CD8-positive, alpha-beta memory T cell (primary cell): ENCODE measurements at regions not wholly inside any gene's neighbourhood (a gene's known extent, or its start where the extent isn't known, plus 50 kb on each side); places are given as distances from the start of the nearest gene placed in this dataset.

Experiments used
- CTCF ChIA-PET: fragments of 350-600 bp; sonication (Branson Sonifier 250); formaldehyde crosslinking; loops from one replicate; lab custom pipeline; 2021; ENCODE audit warnings: antibody characterized with exemption; lab: Charles Lee
- POLR2A ChIA-PET: fragments of 350-600 bp; sonication (Branson Sonifier 250); formaldehyde crosslinking; loops from one replicate; lab custom pipeline; 2021; ENCODE audit warnings: antibody characterized with exemption; lab: Charles Lee
- DNase-seq, 5 donors: peaks; one replicate each; pipeline versions ENCODE4 v3.0.0 to v3.0.0-alpha.2; 2020 to 2022; ENCODE audit warnings: mixed read lengths in 1 of 5
- H3K27ac ChIP-seq: one replicate; pipeline ENCODE4 v1.7.0; 2013; ENCODE audit warnings: low read depth, mild to moderate bottlenecking, low read length, moderate library complexity
- H3K27me3 ChIP-seq: 2 replicates; pipeline ENCODE4 v1.7.0; 2013; ENCODE audit warnings: low read length, mild to moderate bottlenecking; ENCODE audit not compliant: insufficient read depth, poor library complexity, severe bottlenecking
- H3K36me3 ChIP-seq: 2 replicates; pipeline ENCODE4 v1.7.0; 2013; ENCODE audit warnings: mild to moderate bottlenecking, low read length, moderate library complexity; ENCODE audit not compliant: insufficient read depth
- H3K4me1 ChIP-seq: 2 replicates; pipeline ENCODE4 v1.7.0; 2013; ENCODE audit warnings: mild to moderate bottlenecking, low read length, moderate library complexity; ENCODE audit not compliant: insufficient read depth
- H3K4me3 ChIP-seq: 2 replicates; pipeline ENCODE4 v1.7.0; 2013; ENCODE audit warnings: mild to moderate bottlenecking, low read length
- H3K9me3 ChIP-seq: 2 replicates; pipeline ENCODE4 v1.7.0; 2013; ENCODE audit warnings: mild to moderate bottlenecking, low read length
- H3K27ac Mint-ChIP-seq, 8 donors: one replicate each; pipeline ENCODE4 v1.8.0; 2020 to 2021; ENCODE audit warnings: mixed read lengths in 8 of 8, mild to moderate bottlenecking in 6 of 8, inconsistent platforms in 3 of 8, moderate library complexity in 3 of 8
- H3K27me3 Mint-ChIP-seq, 2 donors: one replicate each; pipeline ENCODE4 v1.8.0; 2020 to 2021; ENCODE audit warnings: mixed read lengths in 2 of 2, mild to moderate bottlenecking in 1 of 2, moderate library complexity in 1 of 2
- H3K36me3 Mint-ChIP-seq, 3 donors: one replicate each; pipeline ENCODE4 v1.8.0; 2020 to 2021; ENCODE audit warnings: mixed read lengths in 3 of 3, inconsistent platforms in 1 of 3, mild to moderate bottlenecking in 1 of 3
- H3K4me1 Mint-ChIP-seq, 3 donors: one replicate each; pipeline ENCODE4 v1.8.0; 2020 to 2021; ENCODE audit warnings: mixed read lengths in 3 of 3, inconsistent platforms in 1 of 3, mild to moderate bottlenecking in 1 of 3
- H3K4me3 Mint-ChIP-seq, 7 donors: one replicate each; pipeline ENCODE4 v1.8.0; 2020 to 2021; ENCODE audit warnings: mixed read lengths in 7 of 7, mild to moderate bottlenecking in 6 of 7, moderate library complexity in 4 of 7, inconsistent platforms in 2 of 7
- H3K9me3 Mint-ChIP-seq, 5 donors: one replicate each; pipeline ENCODE4 v1.8.0; 2020 to 2022; ENCODE audit warnings: mixed read lengths in 5 of 5, mild to moderate bottlenecking in 3 of 5, moderate library complexity in 2 of 5, inconsistent platforms in 1 of 5

DNA sequence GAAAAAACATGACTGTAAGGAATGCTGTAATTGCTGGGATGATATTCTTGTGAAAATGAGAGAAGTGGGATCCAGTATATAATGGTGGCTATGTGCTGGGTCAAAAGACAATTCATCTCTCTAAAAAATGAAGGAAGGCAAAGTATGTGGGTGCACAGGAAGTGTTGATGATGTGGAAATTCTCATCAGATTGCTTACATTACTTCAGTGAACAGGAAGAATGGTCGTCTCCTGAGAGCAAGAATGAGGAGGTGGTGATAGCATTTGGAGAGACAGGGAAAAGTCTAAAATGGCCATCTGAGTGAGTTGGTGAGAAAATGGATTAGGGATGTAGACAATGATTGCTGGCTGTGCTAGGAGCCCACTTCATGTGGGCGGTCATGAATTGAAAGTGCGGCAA lies 253.5 kb upstream of the NREP start:
- Histone ChIP-seq H3K27me3 (no peaks in the 10 kb centered on the region), H3K9me3 (no peaks in the 10 kb centered on the region), H3K4me3 (no peak overlapping the region), H3K4me1 (no peaks in the 10 kb centered on the region), H3K27ac (no peak overlapping the region), H3K36me3 (no peaks in the 10 kb centered on the region)
- Mint-ChIP-seq H3K4me1 (no peaks in the 10 kb centered on the region), H3K36me3 (no peaks in the 10 kb centered on the region), H3K9me3 (no peaks in the 10 kb centered on the region), H3K4me3 (no peak overlapping the region), H3K27me3 (peaks cover 0 to 2% of the 10 kb centered on the region in 2 donors), H3K27ac (no peak overlapping the region)
- CTCF ChIA-PET = no interaction called here
- POLR2A ChIA-PET = no interaction called here
- DNase-seq = no peak

DNA sequence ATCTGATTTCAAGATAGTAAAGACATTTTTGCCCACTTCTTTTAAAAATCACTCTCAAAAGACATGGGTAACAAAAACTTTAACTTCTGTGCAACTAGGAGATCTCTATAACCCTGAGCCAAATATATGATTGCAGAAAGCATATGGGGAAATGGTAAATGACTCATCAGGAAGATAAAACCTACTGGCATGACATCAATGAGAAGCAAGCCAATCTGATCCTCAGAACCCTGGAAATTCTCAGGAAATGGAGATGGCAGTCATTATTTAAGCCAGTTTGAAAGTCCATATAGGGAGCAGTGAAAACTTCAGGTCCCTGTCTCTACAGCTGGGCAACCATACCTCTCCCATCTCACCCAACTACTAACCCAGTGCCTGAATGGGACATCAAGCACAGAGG lies 249.7 kb upstream of the NREP start:
- no peaks in the 10 kb centered on the region for H3K9me3 Mint-ChIP-seq

GRCh38 chr5:112005623-112005930 lies 248.6 kb upstream of the NREP start:
- Mint-ChIP-seq H3K4me1 (no peaks in the 10 kb centered on the region), H3K27me3 (peaks cover 0 to 2% of the 10 kb centered on the region in 2 donors), H3K36me3 (no peaks in the 10 kb centered on the region), H3K9me3 (no peaks in the 10 kb centered on the region), H3K27ac (no peak overlapping the region), H3K4me3 (no peak overlapping the region)
- CTCF ChIA-PET = no interaction called here
- no peak for DNase-seq
- Histone ChIP-seq H3K27me3 (no peaks in the 10 kb centered on the region), H3K9me3 (no peaks in the 10 kb centered on the region), H3K27ac (no peak overlapping the region), H3K4me1 (no peaks in the 10 kb centered on the region), H3K36me3 (no peaks in the 10 kb centered on the region), H3K4me3 (no peak overlapping the region)
- POLR2A ChIA-PET = no interaction called here

More for the DNA sequence above, 249.7 kb upstream of the NREP start:
- H3K27ac ChIP-seq = no peak overlapping the region
- Mint-ChIP-seq H3K27me3 (peaks cover 0 to 2% of the 10 kb centered on the region in 2 donors), H3K4me1 (no peaks in the 10 kb centered on the region), H3K36me3 (no peaks in the 10 kb centered on the region), H3K4me3 (no peak overlapping the region), H3K27ac (no peak overlapping the region)
- CTCF ChIA-PET = no interaction called here
- H3K4me1 ChIP-seq = no peaks in the 10 kb centered on the region
- no peak for DNase-seq
- no peaks in the 10 kb centered on the region for H3K27me3 ChIP-seq
- H3K36me3 ChIP-seq = no peaks in the 10 kb centered on the region
- no peak overlapping the region for H3K4me3 ChIP-seq
- POLR2A ChIA-PET = no interaction called here
- H3K9me3 ChIP-seq = no peaks in the 10 kb centered on the region

- no peaks in the 10 kb centered on the region for H3K4me1 ChIP-seq
- POLR2A ChIA-PET = no interaction called here
- no peaks in the 10 kb centered on the region for H3K36me3 Mint-ChIP-seq
- no peaks in the 10 kb centered on the region for H3K4me1 Mint-ChIP-seq
- H3K27me3 ChIP-seq = no peaks in the 10 kb centered on the region
- H3K9me3 Mint-ChIP-seq = no peaks in the 10 kb centered on the region
- no peak for DNase-seq
- H3K36me3 ChIP-seq = no peaks in the 10 kb centered on the region
- no peaks in the 10 kb centered on the region for H3K9me3 ChIP-seq
- H3K4me3 Mint-ChIP-seq = no peak overlapping the region
- no peak overlapping the region for H3K27ac Mint-ChIP-seq
- no peak overlapping the region for H3K4me3 ChIP-seq
- H3K27me3 Mint-ChIP-seq = no peaks in the 10 kb centered on the region
- CTCF ChIA-PET = no interaction called here
- H3K27ac ChIP-seq = no peak overlapping the region
Observed at GRCh38 chr5:112004867-112005622, 248.1 kb upstream of the NREP start.

DNA sequence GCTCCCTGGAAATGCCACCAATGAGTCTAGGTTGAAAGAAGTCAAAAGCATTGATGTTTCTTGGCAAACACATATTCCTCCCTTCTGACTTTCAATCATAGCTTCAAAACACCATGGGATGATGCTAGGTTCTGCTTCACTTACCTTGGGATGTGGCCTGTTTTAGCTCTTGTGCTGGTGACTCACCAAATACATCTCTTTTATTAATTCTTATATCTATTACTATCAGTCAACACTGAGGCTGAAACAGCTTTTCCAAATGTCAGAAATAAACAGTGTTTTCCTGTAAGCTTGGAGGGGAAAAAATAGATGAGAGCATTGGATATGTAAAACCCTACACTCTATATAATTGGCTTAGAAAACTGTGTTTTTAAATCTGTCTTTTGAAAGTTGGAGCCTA lies 245.4 kb upstream of the NREP start:
- H3K4me1 Mint-ChIP-seq = no peaks in the 10 kb centered on the region
- H3K4me3 Mint-ChIP-seq = no peak overlapping the region
- no peaks in the 10 kb centered on the region for H3K9me3 ChIP-seq
- H3K36me3 ChIP-seq = no peaks in the 10 kb centered on the region
- no peaks in the 10 kb centered on the region for H3K9me3 Mint-ChIP-seq
- DNase-seq = no peak
- peaks cover 0 to 4% of the 10 kb centered on the region in 2 donors for H3K27me3 Mint-ChIP-seq
- POLR2A ChIA-PET = no interaction called here
- H3K27me3 ChIP-seq = no peaks in the 10 kb centered on the region
- no peaks in the 10 kb centered on the region for H3K4me1 ChIP-seq
- H3K27ac Mint-ChIP-seq = no peak overlapping the region
- no peak overlapping the region for H3K4me3 ChIP-seq
- H3K36me3 Mint-ChIP-seq = no peaks in the 10 kb centered on the region
- H3K27ac ChIP-seq = no peak overlapping the region
- CTCF ChIA-PET = no interaction called here

- Mint-ChIP-seq H3K4me3 (no peak overlapping the region), H3K9me3 (no peaks in the 10 kb centered on the region), H3K27me3 (peaks cover 0 to 6% of the 10 kb centered on the region in 2 donors), H3K36me3 (no peaks in the 10 kb centered on the region), H3K4me1 (no peaks in the 10 kb centered on the region), H3K27ac (no peak overlapping the region)
- H3K4me3 ChIP-seq = no peak overlapping the region
- no peak overlapping the region for H3K27ac ChIP-seq
- ChIA-PET POLR2A (no interaction called here), CTCF (no interaction called here)
- no peaks in the 10 kb centered on the region for H3K36me3 ChIP-seq
- H3K4me1 ChIP-seq = no peaks in the 10 kb centered on the region
- no peaks in the 10 kb centered on the region for H3K27me3 ChIP-seq
- no peak for DNase-seq
- H3K9me3 ChIP-seq = no peaks in the 10 kb centered on the region
Observed at GRCh38 chr5:111999286-111999685, 242.3 kb upstream of the NREP start.

DNA sequence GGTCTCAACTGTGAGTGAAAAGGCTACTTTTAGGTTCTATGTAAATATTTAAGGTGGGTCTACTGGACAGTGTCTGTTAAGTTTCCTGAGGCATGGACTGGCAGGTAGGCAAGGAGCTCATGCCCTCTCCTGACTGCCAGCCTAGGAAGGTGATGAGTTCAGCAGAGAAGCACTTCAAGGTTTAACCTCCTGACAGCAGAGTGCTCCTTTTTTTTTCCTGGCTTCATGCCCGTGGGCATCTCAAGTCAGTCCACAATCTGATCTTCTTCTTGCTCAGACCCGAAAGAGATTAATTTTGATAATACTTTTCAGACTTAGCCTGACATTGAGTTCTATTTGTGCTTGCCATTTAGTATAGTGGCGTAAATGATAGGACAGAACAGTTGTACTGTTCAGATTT lies 241.9 kb upstream of the NREP start:
- Mint-ChIP-seq H3K4me3 (no peak overlapping the region), H3K27ac (no peak overlapping the region), H3K36me3 (no peaks in the 10 kb centered on the region), H3K27me3 (peaks cover 0 to 6% of the 10 kb centered on the region in 2 donors), H3K4me1 (no peaks in the 10 kb centered on the region), H3K9me3 (no peaks in the 10 kb centered on the region)
- Histone ChIP-seq H3K27me3 (no peaks in the 10 kb centered on the region), H3K36me3 (no peaks in the 10 kb centered on the region), H3K27ac (no peak overlapping the region), H3K9me3 (no peaks in the 10 kb centered on the region), H3K4me1 (no peaks in the 10 kb centered on the region), H3K4me3 (no peak overlapping the region)
- DNase-seq = no peak
- ChIA-PET POLR2A (no interaction called here), CTCF (no interaction called here)

GRCh38 chr5:111997711-111998110 lies 240.7 kb upstream of the NREP start:
- H3K4me3 Mint-ChIP-seq = no peak overlapping the region
- CTCF ChIA-PET = no interaction called here

More at GRCh38 chr5:111997711-111998110, 240.7 kb upstream of the NREP start:
- no peaks in the 10 kb centered on the region for H3K4me1 Mint-ChIP-seq
- POLR2A ChIA-PET = no interaction called here
- H3K36me3 Mint-ChIP-seq = no peaks in the 10 kb centered on the region
- Histone ChIP-seq H3K4me3 (no peak overlapping the region), H3K27ac (no peak overlapping the region), H3K4me1 (no peaks in the 10 kb centered on the region), H3K27me3 (no peaks in the 10 kb centered on the region), H3K9me3 (no peaks in the 10 kb centered on the region), H3K36me3 (no peaks in the 10 kb centered on the region)
- H3K27ac Mint-ChIP-seq = no peak overlapping the region
- H3K9me3 Mint-ChIP-seq = peaks cover 0 to under 1% (median 0%) of the 10 kb centered on the region in 5 donors
- H3K27me3 Mint-ChIP-seq = peaks cover 2 to 6% of the 10 kb centered on the region in 2 donors
- DNase-seq = no peak
